GM12878 (cell line): ENCODE measurements at regions not wholly inside any gene's neighbourhood (a gene's known extent, or its start where the extent isn't known, plus 50 kb on each side); places are given as distances from the start of the nearest gene placed in this dataset.
"Not testable (repeated sequence)": the region's sequence is repeated elsewhere in the genome, so short reads cannot be mapped to it uniquely, and the experiment has no call there.

Source experiments
- ATAC-seq: fragments of 200-7000 bp; cut with Tn5 transposase; 3 replicates; pipeline ENCODE4 v1.9.1; 2020; ENCODE audit warnings: mild to moderate bottlenecking, moderate library complexity
- BruUV-seq: library from RNA; stranded (reverse); fragments of 400-500 nt; replicated peaks from 2 replicates; lab custom pipeline; 2021; lab: Mats Ljungman, UMichigan
- CTCF ChIA-PET: fragments of 300-600 bp; sonication (Branson Sonifier 250); formaldehyde crosslinking; extraction: SDS; loops from one replicate; lab custom pipeline; 2021; ENCODE audit warnings: inconsistent platforms; lab: Yijun Ruan, JAX
- POLR2A ChIA-PET: fragments of 350-600 bp; formaldehyde crosslinking; extraction: SDS; loops from one replicate; lab custom pipeline; 2021; ENCODE audit warnings: inconsistent platforms; lab: Charles Lee
- RAD21 ChIA-PET: fragments of 300-600 bp; sonication (Branson Sonifier 250); formaldehyde crosslinking; loops from one replicate; lab custom pipeline; 2023; ENCODE audit warnings: antibody characterized with exemption; ENCODE audit not compliant: unreplicated experiment; lab: Charles Lee
- SMC1A ChIA-PET: fragments of 300-600 bp; sonication (Branson Sonifier 250); formaldehyde crosslinking; loops from one replicate; lab custom pipeline; 2023; ENCODE audit not compliant: unreplicated experiment, uncharacterized antibody; lab: Charles Lee
- DNase-seq: peaks from one replicate; pipeline ENCODE4 v3.0.0-alpha.2; 2011; ENCODE audit warnings: low read depth, low spot score
- FAIRE-seq: peaks from 3 replicates; lab custom pipeline; 2011; peaks lifted over from hg19 to GRCh38; lab: Jason Lieb, UNC
- H2AFZ ChIP-seq: 2 replicates; pipeline ENCODE4 v1.6.0; 2011; ENCODE audit warnings: low read depth, low read length, control low read depth; ENCODE audit not compliant: control insufficient read depth
- H3K27ac ChIP-seq: 2 replicates; pipeline ENCODE4 v1.5.1; 2011; ENCODE audit warnings: control low read depth; ENCODE audit not compliant: control insufficient read depth, insufficient read depth
- H3K27me3 ChIP-seq, 2 experiments: replicated peaks in 1 of 2; 2 replicates each; pipeline versions ENCODE4 v1.6.0 to v1.6.1; 2011; ENCODE audit warnings: low read length in 1 of 2; ENCODE audit not compliant: control insufficient read depth in 2 of 2, insufficient read depth in 2 of 2
- H3K36me3 ChIP-seq, 2 experiments: 2 replicates each; pipeline ENCODE4 v1.5.1; 2011; ENCODE audit warnings: low read length in 1 of 2; ENCODE audit not compliant: control insufficient read depth in 2 of 2, insufficient read depth in 2 of 2
- H3K4me1 ChIP-seq: 2 replicates; pipeline ENCODE4 v1.6.1; 2011; ENCODE audit warnings: mild to moderate bottlenecking, low read length, moderate library complexity, mixed read lengths; ENCODE audit not compliant: control insufficient read depth, insufficient read depth
- H3K4me2 ChIP-seq: 2 replicates; pipeline ENCODE4 v1.6.0; 2011; ENCODE audit warnings: control low read depth; ENCODE audit not compliant: control insufficient read depth, insufficient read depth
- H3K4me3 ChIP-seq: fragments of 200-600 bp; sonication (generic); 2 replicates; pipeline ENCODE4 v1.5.1; 2016
- H3K79me2 ChIP-seq: 2 replicates; pipeline ENCODE4 v1.6.0; 2011; ENCODE audit warnings: low read length; ENCODE audit not compliant: control insufficient read depth, insufficient read depth
- H3K9ac ChIP-seq: 2 replicates; pipeline ENCODE4 v1.8.0; 2011; ENCODE audit warnings: low read length, control low read depth, mixed read lengths; ENCODE audit not compliant: control insufficient read depth, insufficient read depth
- H3K9me3 ChIP-seq: replicated peaks from 3 replicates; pipeline ENCODE4 v1.5.1; 2011; ENCODE audit warnings: mild to moderate bottlenecking, low read length; ENCODE audit not compliant: control insufficient read depth, insufficient read depth
- H4K20me1 ChIP-seq: 2 replicates; pipeline ENCODE4 v1.6.0; 2011; ENCODE audit not compliant: control insufficient read depth, insufficient read depth
- WGBS: methylation state at CpG from one replicate; pipeline ENCODE4 v1.1.6; 2016; ENCODE audit warnings: low lambda C conversion rate; ENCODE audit not compliant: insufficient replicate concordance, insufficient coverage; ENCODE audit errors: missing lambda C conversion rate; 5-methylcytosine and 5-hydroxymethylcytosine counted together
- in situ Hi-C: fragments of 300-500 bp; cut with MboI; formaldehyde crosslinking; loops from 9 replicates; pipeline ENCODE4 v1.14.3; 2018; ENCODE audit warnings: mixed read lengths
- intact Hi-C: fragments of 100-400 bp; cut with micrococcal nuclease; formaldehyde crosslinking; loops from one replicate; pipeline ENCODE4 v1.14.2; 2022; ENCODE audit not compliant: unreplicated experiment

DNA sequence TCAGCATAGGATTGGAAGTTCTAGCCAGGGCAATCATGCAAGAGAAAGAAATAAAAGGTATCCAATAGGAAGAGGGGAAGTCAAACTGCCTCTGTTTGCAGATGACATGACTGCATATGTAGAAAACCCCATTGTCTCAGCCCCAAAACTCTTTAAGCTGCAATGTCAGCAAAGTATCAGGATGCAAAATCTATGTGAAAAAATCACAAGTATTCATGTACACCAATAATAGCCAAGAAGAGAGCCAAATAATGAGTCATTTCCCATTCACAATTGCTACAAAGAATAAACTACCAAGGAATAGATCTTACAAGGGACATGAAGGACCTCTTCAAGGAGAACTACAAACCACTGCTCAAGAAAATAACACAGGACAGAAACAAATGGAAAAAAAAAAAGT, 1074.3 kb upstream of the DEFB115 start:
- POLR2A ChIA-PET, ATAC-seq, DNase-seq, RAD21 ChIA-PET, H4K20me1 ChIP-seq, H3K27me3 ChIP-seq, H3K9ac ChIP-seq, FAIRE-seq, in situ Hi-C loops, CTCF ChIA-PET, intact Hi-C loops, H3K9me3 ChIP-seq, H3K4me3 ChIP-seq, H3K36me3 ChIP-seq, H3K4me2 ChIP-seq, H2AFZ ChIP-seq, BruUV-seq, SMC1A ChIA-PET, H3K4me1 ChIP-seq, H3K79me2 ChIP-seq, H3K27ac ChIP-seq: not testable (repeated sequence)

- H3K4me1 ChIP-seq, H2AFZ ChIP-seq, H3K4me2 ChIP-seq, H3K36me3 ChIP-seq, BruUV-seq, RAD21 ChIA-PET, H3K79me2 ChIP-seq, H3K9ac ChIP-seq, CTCF ChIA-PET, SMC1A ChIA-PET, H3K27me3 ChIP-seq, H3K27ac ChIP-seq, DNase-seq, ATAC-seq, H4K20me1 ChIP-seq, in situ Hi-C loops, H3K4me3 ChIP-seq, POLR2A ChIA-PET, H3K9me3 ChIP-seq, intact Hi-C loops, FAIRE-seq: not testable (repeated sequence)
These were observed 1065.7 kb upstream of the DEFB115 start for GRCh38 chr20:30191785-30192184.

DNA sequence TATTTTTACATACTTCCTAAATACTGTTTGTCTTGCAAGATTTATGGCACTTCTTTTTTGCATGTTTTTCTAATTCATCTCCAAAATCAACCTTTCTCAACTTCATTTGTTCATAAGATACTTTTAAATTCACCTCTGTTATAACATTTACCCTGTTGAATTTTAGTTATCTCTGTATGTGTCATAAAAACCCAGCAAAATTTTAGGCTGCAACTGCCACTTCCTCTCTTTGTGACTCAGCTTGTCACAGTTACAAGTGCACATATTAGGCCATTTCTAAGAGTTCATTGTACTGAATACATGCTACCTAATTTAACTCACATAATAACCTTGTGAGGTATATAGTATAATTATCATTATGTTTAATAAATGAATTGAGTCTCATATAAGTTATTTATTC, 1023.0 kb upstream of the DEFB115 start:
- RAD21 ChIA-PET, H3K4me1 ChIP-seq, DNase-seq, FAIRE-seq, CTCF ChIA-PET, ATAC-seq, H3K4me2 ChIP-seq, H2AFZ ChIP-seq, H3K79me2 ChIP-seq, POLR2A ChIA-PET, BruUV-seq, SMC1A ChIA-PET, H3K9ac ChIP-seq, H4K20me1 ChIP-seq, H3K36me3 ChIP-seq, H3K27ac ChIP-seq, H3K4me3 ChIP-seq, in situ Hi-C loops, H3K9me3 ChIP-seq, intact Hi-C loops, H3K27me3 ChIP-seq: not testable (repeated sequence)

- H3K79me2 ChIP-seq, H4K20me1 ChIP-seq, H3K4me2 ChIP-seq, DNase-seq, SMC1A ChIA-PET, CTCF ChIA-PET, ATAC-seq, H3K9ac ChIP-seq, H3K4me1 ChIP-seq, intact Hi-C loops, BruUV-seq, POLR2A ChIA-PET, RAD21 ChIA-PET, H3K27ac ChIP-seq, H3K4me3 ChIP-seq, FAIRE-seq, H2AFZ ChIP-seq, H3K36me3 ChIP-seq, in situ Hi-C loops, H3K9me3 ChIP-seq, H3K27me3 ChIP-seq: not testable (repeated sequence)
- 17% methylated on average over 4 of the region's 4 CpGs for WGBS
These were observed 982.4 kb upstream of the DEFB115 start for GRCh38 chr20:30275073-30275472.
